ENCODE measurements at regions not wholly inside any gene's neighbourhood (a gene's known extent, or its start where the extent isn't known, plus 50 kb on each side); places are given as distances from the start of the nearest gene placed in this dataset.

GRCh38 chr4:32031026-32031425 is 1310.9 kb downstream of the PCDH7 start:
- DNase-seq (ENCODE audit: low read depth in 2 of 2) = no peak

- DNase-seq (ENCODE audit: low read depth in 2 of 2) = no peak
Observed at GRCh38 chr4:32032136-32032672, 1312.0 kb downstream of the PCDH7 start.

- no peak for DNase-seq (ENCODE audit: low read depth in 2 of 2)
Observed at GRCh38 chr4:32037399-32037798, 1317.2 kb downstream of the PCDH7 start.

- DNase-seq (ENCODE audit: low read depth in 2 of 2) = no peak
Observed at GRCh38 chr4:32042486-32043247, 1322.5 kb downstream of the PCDH7 start.

- DNase-seq (ENCODE audit: low read depth in 2 of 2) = no peak
Observed at GRCh38 chr4:32043248-32043633, 1323.1 kb downstream of the PCDH7 start.

- DNase-seq (ENCODE audit: low read depth in 2 of 2) = no peak
Observed at GRCh38 chr4:32061916-32062315, 1341.7 kb downstream of the PCDH7 start.

- no peak for DNase-seq (ENCODE audit: low read depth in 2 of 2)
Observed at GRCh38 chr4:32073542-32073941, 1353.4 kb downstream of the PCDH7 start.

- DNase-seq (ENCODE audit: low read depth in 2 of 2) = no peak
Observed at GRCh38 chr4:32087211-32087610, 1367.0 kb downstream of the PCDH7 start.

GRCh38 chr4:32094987-32095386 is 1374.8 kb downstream of the PCDH7 start:
- no peak for DNase-seq (ENCODE audit: low read depth in 2 of 2)

- no peak for DNase-seq (ENCODE audit: low read depth in 2 of 2)
Observed at GRCh38 chr4:32102896-32103295, 1382.7 kb downstream of the PCDH7 start.

GRCh38 chr4:32106767-32107166 is 1386.6 kb downstream of the PCDH7 start:
- no peak for DNase-seq (ENCODE audit: low read depth in 2 of 2)

- DNase-seq (ENCODE audit: low read depth in 2 of 2) = no peak
Observed at GRCh38 chr4:32112891-32113290, 1392.7 kb downstream of the PCDH7 start.

- DNase-seq (ENCODE audit: low read depth in 2 of 2) = no peak
Observed at GRCh38 chr4:32117693-32118092, 1397.5 kb downstream of the PCDH7 start.

- DNase-seq (ENCODE audit: low read depth in 2 of 2) = no peak
Observed at GRCh38 chr4:32119907-32120306, 1399.7 kb downstream of the PCDH7 start.

GRCh38 chr4:32128549-32128948 is 1408.4 kb downstream of the PCDH7 start:
- no peak for DNase-seq (ENCODE audit: low read depth in 2 of 2)

- DNase-seq (ENCODE audit: low read depth in 2 of 2) = no peak
Observed at GRCh38 chr4:32129967-32130366, 1409.8 kb downstream of the PCDH7 start.

- DNase-seq (ENCODE audit: low read depth in 2 of 2) = no peak
Observed at GRCh38 chr4:32133141-32133540, 1413.0 kb downstream of the PCDH7 start.

- DNase-seq (ENCODE audit: low read depth in 2 of 2) = no peak
Observed at GRCh38 chr4:32133734-32134133, 1413.6 kb downstream of the PCDH7 start.

- DNase-seq (ENCODE audit: low read depth in 2 of 2) = no peak
Observed at GRCh38 chr4:32135642-32136041, 1415.5 kb downstream of the PCDH7 start.

- no peak for DNase-seq (ENCODE audit: low read depth in 2 of 2)
Observed at GRCh38 chr4:32136081-32136787, 1416.1 kb downstream of the PCDH7 start.

- no peak for DNase-seq (ENCODE audit: low read depth in 2 of 2)
Observed at GRCh38 chr4:32140636-32141035, 1420.5 kb downstream of the PCDH7 start.

GRCh38 chr4:32142075-32142474 is 1421.9 kb downstream of the PCDH7 start:
- no peak for DNase-seq (ENCODE audit: low read depth in 2 of 2)

- DNase-seq (ENCODE audit: low read depth in 2 of 2) = no peak
Observed at GRCh38 chr4:32145987-32146386, 1425.8 kb downstream of the PCDH7 start.

Measured in stimulated activated CD8-positive, alpha-beta memory T cell treated with anti-CD3 and anti-CD28 coated beads, Interleukin-2, amount 100 ng/mL, for 48 hours (primary cell).